ENCODE measurements at regions not wholly inside any gene's neighbourhood (a gene's known extent, or its start where the extent isn't known, plus 50 kb on each side); places are given as distances from the start of the nearest gene placed in this dataset.
"Not testable (repeated sequence)": the region's sequence is repeated elsewhere in the genome, so short reads cannot be mapped to it uniquely, and the experiment has no call there.

DNA sequence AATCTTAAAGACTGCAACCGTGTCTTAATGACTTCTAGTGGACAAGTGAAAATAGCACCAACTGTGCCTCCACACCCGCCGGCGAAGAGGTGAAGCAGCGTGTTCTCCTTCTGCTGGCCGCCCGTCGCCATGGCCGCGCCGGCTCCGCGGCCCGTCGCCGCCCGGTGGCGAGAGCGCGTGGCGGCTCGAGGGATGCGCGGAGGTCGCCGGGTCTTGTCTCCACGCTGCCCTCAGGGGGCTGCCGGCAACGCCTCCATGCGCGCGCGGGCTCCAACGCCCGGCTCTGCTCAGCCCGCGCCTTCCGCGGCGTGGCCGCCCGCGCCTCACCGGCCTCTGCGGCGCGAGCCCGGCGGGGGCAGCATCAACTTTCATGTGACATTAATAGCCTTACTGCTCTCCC lies 225.9 kb upstream of the FOLH1 start:
- H3K9me3 ChIP-seq (ENCODE audit: insufficient read depth in 2 of 2, low read depth in 1 of 2, low read length in 1 of 2), result peaks cover 15 to 22% of the 10 kb centered on the region in 2 experiments; a peak in 3 of 4 replicates
- H3K4me3 ChIP-seq (ENCODE audit: extremely low read depth in 1 of 4, insufficient read depth in 2 of 4, low read depth in 3 of 4, low read length in 4 of 4); H3K79me1 ChIP-seq (ENCODE audit: low read depth, low read length); H3K23me2 ChIP-seq (ENCODE audit: low read depth, low read length); H2BK12ac ChIP-seq (ENCODE audit: low read depth, low read length); H3K36me3 ChIP-seq (ENCODE audit: control insufficient read depth in 2 of 4, insufficient read depth in 4 of 4, low read length in 3 of 4); H2BK120ac ChIP-seq (replicated peaks; ENCODE audit: low read depth, low read length); H3K56ac ChIP-seq (replicated peaks; ENCODE audit: insufficient read length, low read depth, low read length); H4K8ac ChIP-seq (ENCODE audit: extremely low read depth, insufficient read depth, low read length); H2BK5ac ChIP-seq (ENCODE audit: low read depth, low read length); H3K4ac ChIP-seq (replicated peaks; ENCODE audit: insufficient read length, low read depth, low read length); H3K4me1 ChIP-seq (replicated peaks in 1 of 4; ENCODE audit: control insufficient read depth in 3 of 4, insufficient read depth in 4 of 4, low read length in 3 of 4); H3K18ac ChIP-seq (ENCODE audit: extremely low read depth, low read length); H3K27me3 ChIP-seq (replicated peaks in 1 of 4; ENCODE audit: control insufficient read depth in 3 of 4, extremely low read depth in 1 of 4, insufficient read depth in 3 of 4, low read length in 3 of 4); H3K9ac ChIP-seq (replicated peaks in 1 of 4; ENCODE audit: extremely low read depth in 1 of 4, low read depth in 3 of 4, low read length in 3 of 4); H3K14ac ChIP-seq (ENCODE audit: insufficient read length); CTCF ChIA-PET (ENCODE audit: partially characterized antibody); H3K79me2 ChIP-seq (ENCODE audit: control insufficient read depth in 1 of 2, insufficient read depth in 2 of 2, low read length in 2 of 2); POLR2A ChIA-PET (ENCODE audit: partially characterized antibody); H4K20me1 ChIP-seq (replicated peaks in 1 of 2; ENCODE audit: control insufficient read depth in 1 of 2, insufficient read depth in 2 of 2, low read length in 2 of 2); H3K23ac ChIP-seq (ENCODE audit: insufficient read length); H2AK5ac ChIP-seq (ENCODE audit: low read depth, low read length); H4K5ac ChIP-seq (ENCODE audit: insufficient read length, low read depth, low read length); H2BK15ac ChIP-seq (ENCODE audit: low read length); DNase-seq (ENCODE audit: low read depth in 1 of 2, low spot score in 2 of 2); H4K91ac ChIP-seq (replicated peaks; ENCODE audit: insufficient read length, low read length); H2AFZ ChIP-seq (ENCODE audit: low read length); FAIRE-seq; H3K27ac ChIP-seq (ENCODE audit: low read depth, low read length); H3K4me2 ChIP-seq (ENCODE audit: insufficient read depth in 1 of 2, low read depth in 2 of 2, low read length in 2 of 2); H2BK20ac ChIP-seq (ENCODE audit: low read length): not testable (repeated sequence)
- 89% methylated on average over 33 of the region's 49 CpGs; no CpG with 5 or more reads in 1 of the 2 experiments for WGBS, 2 experiments (ENCODE audit: extremely low coverage in 1 of 2, insufficient coverage in 1 of 2, insufficient read length in 1 of 2, insufficient replicate concordance in 2 of 2, low coverage in 1 of 2, low lambda C conversion rate in 2 of 2, missing lambda C conversion rate in 1 of 2)

Data from H1 (cell line).